ENCODE measurements at regions not wholly inside any gene's neighbourhood (a gene's known extent, or its start where the extent isn't known, plus 50 kb on each side); places are given as distances from the start of the nearest gene placed in this dataset.

GRCh38 chr5:135085936-135086725 lies 52.1 kb upstream of the PITX1 start:
- Histone ChIP-seq H2AK5ac (ENCODE audit: low read depth, low read length) (peak overlapping the region; percentile 8), H4K8ac (ENCODE audit: low read depth, low read length) (no peak overlapping the region), H3K14ac (ENCODE audit: low read length) (no peak overlapping the region), H3K4ac (ENCODE audit: low read length) (no peak overlapping the region), H3K4me1 (ENCODE audit: control insufficient read depth in 2 of 2, insufficient read depth in 1 of 2, low read depth in 1 of 2, low read length in 2 of 2) (no peaks in the 10 kb centered on the region), H2AFZ (ENCODE audit: low read length) (no peak overlapping the region), H3K9me3 (replicated peaks in 1 of 2; ENCODE audit: control insufficient read depth in 2 of 2, insufficient read depth in 1 of 2, low read depth in 1 of 2, low read length in 2 of 2) (peaks cover 0 to 3% of the 10 kb centered on the region in 2 donors), H3K79me1 (ENCODE audit: low read depth, low read length) (no peaks in the 10 kb centered on the region), H3K18ac (ENCODE audit: low read length) (peak overlapping the region; percentile 2), H2BK15ac (ENCODE audit: low read length) (no peak overlapping the region), H2BK5ac (ENCODE audit: low read length) (no peak overlapping the region), H2BK12ac (ENCODE audit: low read length) (peak overlapping the region; percentile 49), H3K23ac (ENCODE audit: low read depth, low read length, poor library complexity) (no peak overlapping the region), H4K91ac (ENCODE audit: low read depth, low read length, poor library complexity) (no peak overlapping the region), H3K27ac (replicated peaks; ENCODE audit: low read length) (no peak overlapping the region), H3K9ac (ENCODE audit: low read depth, low read length, poor library complexity) (peak overlapping the region; percentile 39), H3K4me2 (ENCODE audit: insufficient read depth, low read length, poor library complexity, severe bottlenecking) (no peak overlapping the region), H3K27me3 (ENCODE audit: control insufficient read depth in 3 of 3, insufficient read depth in 3 of 3, low read depth in 1 of 3, low read length in 3 of 3) (no peaks in the 10 kb centered on the region), H3K36me3 (replicated peaks in 1 of 2; ENCODE audit: control insufficient read depth in 2 of 2, insufficient read depth in 2 of 2, low read length in 2 of 2) (no peaks in the 10 kb centered on the region), H2BK120ac (ENCODE audit: low read depth, low read length) (no peak overlapping the region), H3K4me3 (ENCODE audit: low read length in 2 of 2) (no peak overlapping the region)
- no CpG with 5 or more reads among the region's 17 CpGs for WGBS, 2 donors (ENCODE audit: extremely low coverage in 2 of 2, insufficient read length in 2 of 2, insufficient replicate concordance in 1 of 2)
- DNase-seq (ENCODE audit: low spot score), result no peak

GRCh38 chr5:135085133-135085935 lies 51.3 kb upstream of the PITX1 start:
- Histone ChIP-seq H2AK5ac (ENCODE audit: low read depth, low read length) (no peak overlapping the region), H2AFZ (ENCODE audit: low read length) (no peak overlapping the region), H2BK12ac (ENCODE audit: low read length) (no peak overlapping the region), H3K4me3 (ENCODE audit: low read length in 2 of 2) (no peak overlapping the region), H3K9ac (ENCODE audit: low read depth, low read length, poor library complexity) (no peak overlapping the region), H4K91ac (ENCODE audit: low read depth, low read length, poor library complexity) (no peak overlapping the region), H2BK120ac (ENCODE audit: low read depth, low read length) (no peak overlapping the region), H3K27me3 (ENCODE audit: control insufficient read depth in 3 of 3, insufficient read depth in 3 of 3, low read depth in 1 of 3, low read length in 3 of 3) (no peaks in the 10 kb centered on the region), H3K36me3 (replicated peaks in 1 of 2; ENCODE audit: control insufficient read depth in 2 of 2, insufficient read depth in 2 of 2, low read length in 2 of 2) (no peaks in the 10 kb centered on the region), H3K79me1 (ENCODE audit: low read depth, low read length) (no peaks in the 10 kb centered on the region), H3K9me3 (replicated peaks in 1 of 2; ENCODE audit: control insufficient read depth in 2 of 2, insufficient read depth in 1 of 2, low read depth in 1 of 2, low read length in 2 of 2) (peaks cover 0 to 3% of the 10 kb centered on the region in 2 donors), H3K4me1 (ENCODE audit: control insufficient read depth in 2 of 2, insufficient read depth in 1 of 2, low read depth in 1 of 2, low read length in 2 of 2) (no peaks in the 10 kb centered on the region), H2BK5ac (ENCODE audit: low read length) (no peak overlapping the region), H3K4me2 (ENCODE audit: insufficient read depth, low read length, poor library complexity, severe bottlenecking) (no peak overlapping the region), H3K14ac (ENCODE audit: low read length) (no peak overlapping the region), H3K18ac (ENCODE audit: low read length) (peak overlapping the region; percentile 46), H2BK15ac (ENCODE audit: low read length) (no peak overlapping the region), H3K27ac (replicated peaks; ENCODE audit: low read length) (no peak overlapping the region), H3K23ac (ENCODE audit: low read depth, low read length, poor library complexity) (no peak overlapping the region), H3K4ac (ENCODE audit: low read length) (no peak overlapping the region), H4K8ac (ENCODE audit: low read depth, low read length) (no peak overlapping the region)
- DNase-seq (ENCODE audit: low spot score), result no peak
- WGBS, 2 donors (ENCODE audit: extremely low coverage in 2 of 2, insufficient read length in 2 of 2, insufficient replicate concordance in 1 of 2), result no CpG with 5 or more reads among the region's 6 CpGs

All from neuronal stem cell (in vitro differentiated cells).